ENCODE measurements at regions not wholly inside any gene's neighbourhood (a gene's known extent, or its start where the extent isn't known, plus 50 kb on each side); places are given as distances from the start of the nearest gene placed in this dataset.
A peak's percentile ranks its signal among the peaks of the same experiment; 100 is the strongest.

- Histone ChIP-seq H3K9me3 (ENCODE audit: control insufficient read depth in 4 of 4, low read length in 3 of 4) (no peaks in the 10 kb centered on the region), H3K27ac (ENCODE audit: low read depth in 1 of 2, low read length in 2 of 2) (peak overlapping the region; percentile 76 to 77), H3K27me3 (ENCODE audit: control insufficient read depth in 4 of 4, insufficient read depth in 4 of 4, low read length in 3 of 4) (no peaks in the 10 kb centered on the region), H3K9ac (ENCODE audit: low read depth in 1 of 2, low read length in 2 of 2) (peak overlapping the region; percentile 52 to 66), H3K36me3 (ENCODE audit: control insufficient read depth in 4 of 4, insufficient read depth in 3 of 4, low read depth in 1 of 4, low read length in 3 of 4) (no peaks in the 10 kb centered on the region), H3K4me3 (ENCODE audit: low read depth in 1 of 3, low read length in 3 of 3) (peak overlapping the region; percentile 59 to 81 (median 78)), H3K4me1 (ENCODE audit: control insufficient read depth in 4 of 4, insufficient read depth in 4 of 4, low read length in 3 of 4) (peaks cover 4 to 22% (median 8%) of the 10 kb centered on the region in 4 donors)
- WGBS = 9% methylated on average over 68 of the region's 68 CpGs
- DNase-seq (ENCODE audit: low spot score) = peak; percentile 46
- no peak for TF ChIP-seq CTCF (IDR thresholded peaks at IDR 0.05; ENCODE audit: low read depth, low read length, missing input control)
- peak; percentile 12 for TF ChIP-seq YY1 (IDR thresholded peaks at IDR 0.05)
- TF ChIP-seq ZBTB33 (IDR thresholded peaks at IDR 0.05) = no peak
- no peak for TF ChIP-seq HNF4G (IDR thresholded peaks at IDR 0.05)
- TF ChIP-seq RAD21 (IDR thresholded peaks at IDR 0.05) = peak in 1 of 2 donors; percentile 27
- TF ChIP-seq EGR1 (IDR thresholded peaks at IDR 0.05; ENCODE audit: low read depth in 2 of 2) = no peak
- TF ChIP-seq MAX (IDR thresholded peaks at IDR 0.05) = no peak
- TF ChIP-seq ATF3 (IDR thresholded peaks at IDR 0.05) = no peak
- TF ChIP-seq GABPA (IDR thresholded peaks at IDR 0.05 in 1 of 2, conservative IDR thresholded peaks at IDR 0.05 in 1 of 2) = no peak
- TF ChIP-seq FOXA2 (IDR thresholded peaks at IDR 0.05) = no peak
- TF ChIP-seq REST (IDR thresholded peaks at IDR 0.05) = no peak
- no peak for TF ChIP-seq RXRA (IDR thresholded peaks at IDR 0.05)
- TF ChIP-seq SP1 (IDR thresholded peaks at IDR 0.05) = no peak
- TF ChIP-seq TAF1 (conservative IDR thresholded peaks at IDR 0.05) = no peak
These were observed 56.6 kb upstream of the RREB1 start for GRCh38 chr6:7050872-7051779.

All from liver (tissue), 8 donors.